IPS-18a (cell line): ENCODE measurements at regions not wholly inside any gene's neighbourhood (a gene's known extent, or its start where the extent isn't known, plus 50 kb on each side); places are given as distances from the start of the nearest gene placed in this dataset.

ENCODE experiments used
- H3K27ac ChIP-seq: one replicate; pipeline ENCODE4 v1.5.1; 2013; ENCODE audit warnings: low read length
- H3K27me3 ChIP-seq: one replicate; pipeline ENCODE4 v1.6.1; 2013; ENCODE audit warnings: mild to moderate bottlenecking, low read length; ENCODE audit not compliant: control insufficient read depth, insufficient read depth
- H3K36me3 ChIP-seq: one replicate; pipeline ENCODE4 v1.6.1; 2013; ENCODE audit warnings: low read depth, low read length; ENCODE audit not compliant: control insufficient read depth
- H3K4me1 ChIP-seq: one replicate; pipeline ENCODE4 v1.6.1; 2013; ENCODE audit warnings: low read depth, low read length; ENCODE audit not compliant: control insufficient read depth
- H3K4me3 ChIP-seq: one replicate; pipeline ENCODE4 v1.5.1; 2013; ENCODE audit warnings: low read length
- H3K9ac ChIP-seq: one replicate; pipeline ENCODE4 v1.6.1; 2013; ENCODE audit warnings: mild to moderate bottlenecking, low read length, moderate library complexity
- H3K9me3 ChIP-seq: one replicate; pipeline ENCODE4 v1.6.1; 2013; ENCODE audit warnings: low read depth, low read length; ENCODE audit not compliant: control insufficient read depth

DNA sequence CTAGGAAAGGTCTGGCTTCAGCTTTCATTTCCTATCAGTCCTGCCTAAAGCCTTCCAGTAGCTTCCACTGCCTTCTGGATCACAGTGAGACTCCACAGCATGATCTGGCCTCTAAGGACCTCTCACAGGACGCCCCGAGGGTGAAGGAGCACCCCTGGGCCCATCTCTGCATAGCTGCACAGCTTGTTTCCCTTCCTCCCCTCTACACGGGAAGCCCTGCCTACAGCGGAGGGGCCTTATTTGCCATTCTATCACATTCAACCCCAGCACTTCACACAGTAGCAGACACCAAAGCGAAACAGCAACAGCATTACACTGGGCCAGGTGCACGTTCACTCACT is 162.3 kb upstream of the GRK3 start:
- no peak overlapping the region for H3K27ac ChIP-seq

DNA sequence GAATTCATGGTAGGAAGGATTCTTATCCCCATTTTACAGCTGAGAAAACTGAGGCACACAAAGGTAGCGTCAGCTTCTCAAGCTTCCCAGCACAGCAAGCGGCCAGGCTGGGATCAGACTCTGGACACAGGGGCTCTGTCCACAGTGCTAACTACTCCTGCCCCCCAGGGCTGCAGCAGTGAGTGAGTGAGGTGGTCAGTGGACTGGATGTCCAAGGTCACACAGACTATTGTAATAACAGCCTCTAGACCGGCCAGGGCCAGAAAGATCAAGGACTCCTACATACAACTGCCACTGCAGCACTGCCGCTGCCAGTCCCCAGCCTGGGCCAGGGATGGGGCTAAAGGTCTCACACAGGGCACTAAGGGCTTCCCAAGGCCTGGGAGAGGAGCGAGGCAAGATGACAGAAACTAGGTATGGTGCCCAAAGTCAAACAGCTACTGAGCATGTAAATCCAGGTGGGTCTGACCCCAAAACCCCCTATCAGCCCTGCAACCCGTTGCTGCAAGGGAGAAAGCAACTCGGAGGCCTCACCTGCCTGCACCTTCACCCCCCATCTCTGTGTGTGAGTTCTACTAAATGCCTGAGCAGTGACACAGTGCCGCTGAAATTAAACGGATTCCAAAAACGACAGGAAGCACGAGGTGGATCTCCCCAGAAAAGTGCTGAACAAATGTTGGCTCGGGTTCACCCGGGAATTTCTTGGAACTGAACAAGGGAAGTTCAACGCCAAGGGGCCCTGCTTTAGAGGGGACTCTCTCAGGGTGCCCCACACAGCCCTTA is 161.8 kb upstream of the GRK3 start:
- H3K4me1 ChIP-seq = peaks cover 11% of the 10 kb centered on the region
- H3K27me3 ChIP-seq = peaks cover 18% of the 10 kb centered on the region
- H3K36me3 ChIP-seq = no peaks in the 10 kb centered on the region
- no peaks in the 10 kb centered on the region for H3K9me3 ChIP-seq
- no peak overlapping the region for H3K9ac ChIP-seq
- no peak overlapping the region for H3K4me3 ChIP-seq
- H3K27ac ChIP-seq = no peak overlapping the region

More for the DNA sequence above, 162.3 kb upstream of the GRK3 start:
- Histone ChIP-seq H3K27me3 (peaks cover 18% of the 10 kb centered on the region), H3K4me1 (peaks cover 11% of the 10 kb centered on the region), H3K4me3 (no peak overlapping the region), H3K9me3 (no peaks in the 10 kb centered on the region), H3K36me3 (no peaks in the 10 kb centered on the region), H3K9ac (no peak overlapping the region)

DNA sequence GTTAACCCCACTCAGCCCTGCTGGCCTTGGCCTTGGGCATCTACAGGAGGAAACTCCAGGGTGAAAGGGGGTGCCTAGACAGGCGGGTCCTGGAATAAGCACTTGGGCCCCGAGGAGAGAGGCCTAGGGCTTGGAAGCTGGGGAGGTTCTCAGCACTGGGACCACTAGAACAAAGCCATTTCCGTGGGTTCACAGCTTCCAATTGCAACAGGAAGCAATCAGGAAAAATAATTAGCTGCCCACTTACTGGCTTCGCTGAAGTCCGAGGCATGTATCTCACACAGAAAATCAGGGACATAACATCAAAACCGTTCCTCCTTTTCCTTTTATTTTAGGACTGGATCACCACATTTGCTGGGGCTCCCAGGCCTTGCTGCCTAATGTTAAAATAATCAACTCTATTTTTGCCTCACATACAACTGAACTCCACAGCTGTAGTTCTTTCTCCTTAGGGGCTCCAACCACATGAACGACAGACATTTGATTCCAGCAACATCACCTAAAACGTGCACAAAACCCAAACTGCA is 161.1 kb upstream of the GRK3 start:
- Histone ChIP-seq H3K4me1 (peaks cover 11% of the 10 kb centered on the region), H3K27me3 (peaks cover 18% of the 10 kb centered on the region), H3K4me3 (peak overlapping the region; percentile 64), H3K36me3 (no peaks in the 10 kb centered on the region), H3K27ac (no peak overlapping the region), H3K9me3 (no peaks in the 10 kb centered on the region), H3K9ac (no peak overlapping the region)

DNA sequence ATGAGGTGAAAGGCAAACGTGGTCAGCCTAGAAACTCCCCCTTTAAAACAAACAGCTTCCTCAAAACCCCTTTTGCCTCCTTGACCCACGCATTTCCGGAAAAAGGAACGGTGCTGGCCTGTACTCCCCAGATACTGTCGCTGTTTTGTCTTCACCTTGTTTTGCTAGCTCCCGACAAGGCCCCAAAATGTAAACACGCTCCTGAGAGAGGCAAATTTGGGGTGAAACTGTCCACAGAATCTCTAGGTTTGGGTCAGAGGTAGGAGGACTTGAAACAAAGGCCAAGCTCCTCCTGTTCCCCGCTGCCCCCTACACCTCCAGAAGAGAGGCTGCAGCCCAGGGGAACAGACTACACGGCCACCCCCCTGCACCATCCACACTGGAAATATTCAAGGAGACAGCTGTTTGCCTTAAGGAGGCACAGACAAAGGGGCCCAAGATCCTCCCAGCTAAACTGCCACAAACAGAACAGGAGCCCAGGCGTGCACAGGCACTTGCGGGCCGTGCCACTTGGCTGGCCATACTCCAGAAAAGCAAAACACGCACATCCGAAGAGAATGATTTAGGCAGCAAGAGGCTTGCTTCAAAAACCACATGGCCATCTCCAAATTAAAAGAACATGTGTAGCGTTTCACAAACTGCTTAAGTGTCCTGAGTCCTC is 160.5 kb upstream of the GRK3 start:
- no peaks in the 10 kb centered on the region for H3K9me3 ChIP-seq
- H3K27ac ChIP-seq = no peak overlapping the region
- peaks cover 18% of the 10 kb centered on the region for H3K27me3 ChIP-seq
- H3K36me3 ChIP-seq = no peaks in the 10 kb centered on the region
- H3K4me1 ChIP-seq = peaks cover 11% of the 10 kb centered on the region
- peak overlapping the region; percentile 23 for H3K9ac ChIP-seq
- H3K4me3 ChIP-seq = peak overlapping the region; percentile 64

DNA sequence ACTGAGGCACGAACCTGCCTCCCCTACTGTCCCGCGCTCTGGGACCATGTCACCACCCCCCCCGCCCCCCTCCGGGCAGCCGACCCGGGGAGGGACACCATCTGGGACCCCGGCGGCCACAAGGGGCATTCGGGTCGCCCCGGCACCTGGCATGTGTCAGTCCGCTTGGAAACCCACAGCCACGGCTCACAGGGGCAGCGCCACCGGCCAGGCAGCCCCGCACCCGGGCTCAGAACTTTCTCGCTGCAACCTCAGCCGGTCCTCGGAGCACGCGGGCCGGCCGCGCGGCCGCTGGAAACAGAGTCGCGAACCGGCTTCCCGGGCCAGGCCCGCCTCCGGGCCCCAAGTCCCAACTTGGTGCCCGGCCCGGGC is 159.9 kb upstream of the GRK3 start:
- H3K9ac ChIP-seq = peak overlapping the region; percentile 23
- no peaks in the 10 kb centered on the region for H3K9me3 ChIP-seq
- no peaks in the 10 kb centered on the region for H3K36me3 ChIP-seq
- peak overlapping the region; percentile 64 for H3K4me3 ChIP-seq
- H3K27ac ChIP-seq = no peak overlapping the region
- peaks cover 18% of the 10 kb centered on the region for H3K27me3 ChIP-seq
- peaks cover 11% of the 10 kb centered on the region for H3K4me1 ChIP-seq

DNA sequence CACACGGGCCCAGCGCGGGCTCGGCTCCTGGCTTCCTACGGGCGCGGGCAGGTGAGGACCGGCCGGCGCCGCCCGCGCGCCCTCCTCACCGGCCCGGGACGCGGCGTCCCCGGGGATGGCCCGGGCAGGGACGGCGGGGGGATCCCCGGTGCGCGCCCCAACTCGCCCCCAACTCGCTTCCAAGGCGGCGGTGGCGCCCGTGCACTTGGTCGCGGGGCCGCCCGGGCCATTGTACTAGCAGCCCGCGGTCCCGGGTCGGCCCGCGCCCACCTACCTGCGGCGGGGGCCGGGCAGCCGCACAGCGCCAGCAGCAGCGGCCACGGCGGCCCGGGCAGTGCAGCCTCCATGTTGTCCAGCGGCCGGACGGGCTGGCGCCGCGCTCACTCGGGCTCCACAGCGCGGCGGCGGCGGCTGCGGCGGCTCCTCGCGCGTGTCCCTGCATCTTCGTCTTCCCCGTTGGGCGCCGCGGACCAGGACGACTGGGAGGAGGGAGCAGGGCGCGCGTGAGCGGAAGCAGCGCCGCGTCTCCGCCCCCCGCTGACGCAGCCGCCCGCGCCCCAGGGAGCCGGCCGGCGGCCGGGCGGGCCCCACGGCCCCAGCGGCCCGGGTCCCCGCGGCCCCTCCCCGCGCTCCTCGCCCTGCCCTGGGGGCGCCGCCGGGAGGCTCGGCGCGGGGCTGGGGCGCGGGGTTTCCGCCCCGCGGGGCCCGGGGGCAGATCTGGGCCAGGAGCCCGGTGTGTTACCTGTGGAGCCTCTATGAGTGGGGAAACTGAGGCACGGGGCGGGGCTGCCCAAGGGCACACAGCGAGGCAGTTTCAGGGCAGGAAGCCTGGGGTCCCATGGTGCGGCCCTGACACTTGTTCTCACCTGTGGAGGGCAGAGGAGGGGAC is 159.3 kb upstream of the GRK3 start:
- H3K9me3 ChIP-seq = no peaks in the 10 kb centered on the region
- no peaks in the 10 kb centered on the region for H3K36me3 ChIP-seq
- no peak overlapping the region for H3K27ac ChIP-seq
- H3K27me3 ChIP-seq = peaks cover 18% of the 10 kb centered on the region
- H3K9ac ChIP-seq = peak overlapping the region; percentile 23
- peaks cover 11% of the 10 kb centered on the region for H3K4me1 ChIP-seq
- H3K4me3 ChIP-seq = peak overlapping the region; percentile 64

DNA sequence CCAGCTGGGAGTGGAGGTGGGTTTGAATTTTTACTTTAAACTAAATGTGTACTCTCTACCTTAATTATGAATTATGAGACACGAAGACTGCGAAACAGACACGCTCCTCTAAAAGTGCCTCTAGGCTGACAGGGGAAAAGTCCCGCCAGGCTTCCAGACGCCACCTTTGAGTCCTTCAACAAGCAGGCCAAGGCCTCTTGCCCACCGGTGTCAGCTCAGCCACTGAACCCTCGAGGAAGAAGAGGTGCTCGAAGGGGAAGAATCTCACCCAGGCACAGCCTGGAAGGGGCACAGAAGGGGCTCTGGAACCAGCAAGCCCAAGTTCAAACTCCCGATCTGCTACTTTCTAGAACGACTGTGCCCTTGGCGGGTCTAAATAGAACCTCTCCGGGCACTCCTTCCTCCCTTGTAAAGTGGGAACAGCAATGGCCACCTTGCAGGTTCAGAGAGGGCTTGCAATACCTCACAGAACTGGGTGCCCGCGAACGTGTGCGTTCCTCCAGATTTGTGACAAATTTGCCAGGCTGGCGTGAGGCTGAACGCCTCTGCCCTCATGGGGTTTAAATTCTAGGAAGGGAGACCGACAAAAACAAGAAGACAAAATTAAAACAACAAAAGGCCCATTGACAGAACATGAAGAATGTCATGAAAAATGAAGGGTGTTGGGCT is 158.5 kb upstream of the GRK3 start:
- H3K27ac ChIP-seq = no peak overlapping the region
- peaks cover 18% of the 10 kb centered on the region for H3K27me3 ChIP-seq
- no peaks in the 10 kb centered on the region for H3K36me3 ChIP-seq
- peak overlapping the region; percentile 25 for H3K4me3 ChIP-seq
- H3K9me3 ChIP-seq = no peaks in the 10 kb centered on the region
- H3K4me1 ChIP-seq = peaks cover 11% of the 10 kb centered on the region
- H3K9ac ChIP-seq = no peak overlapping the region

DNA sequence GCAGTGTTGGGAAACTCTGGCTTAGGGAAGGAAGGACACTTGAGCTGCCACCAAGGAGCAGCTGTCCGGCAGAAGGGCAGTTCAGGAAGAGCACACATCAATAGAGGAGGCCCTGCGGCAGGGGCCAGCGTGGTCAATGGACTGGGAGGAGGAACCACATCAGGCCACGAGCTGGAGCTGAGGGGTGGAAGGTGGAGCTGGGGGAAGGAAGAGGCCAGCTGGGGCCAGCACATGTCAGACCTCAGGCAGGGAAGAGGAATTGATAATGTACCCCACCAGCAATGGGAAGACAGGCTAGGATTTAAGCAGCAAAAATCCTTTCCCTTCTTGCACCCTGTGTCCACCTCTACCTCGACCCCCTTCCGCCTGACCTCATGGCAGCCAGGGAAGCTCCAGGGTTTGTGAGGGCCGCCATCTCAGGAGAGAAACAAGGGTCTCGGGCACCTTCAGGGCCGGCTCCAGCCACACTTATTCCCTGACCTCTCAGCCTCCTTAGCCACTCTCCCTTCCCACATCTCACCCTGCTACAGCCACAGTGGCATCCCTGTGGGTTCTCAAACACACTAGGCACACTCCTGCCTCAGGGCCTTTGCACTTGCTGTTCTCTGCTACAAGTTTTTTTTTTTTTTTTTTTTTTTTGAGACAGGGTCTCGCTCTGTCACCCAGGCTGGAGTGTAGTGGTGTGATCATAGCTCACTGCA is 157.8 kb upstream of the GRK3 start:
- H3K4me3 ChIP-seq = no peak overlapping the region
- no peaks in the 10 kb centered on the region for H3K9me3 ChIP-seq
- H3K27me3 ChIP-seq = peaks cover 18% of the 10 kb centered on the region
- H3K36me3 ChIP-seq = no peaks in the 10 kb centered on the region
- peaks cover 11% of the 10 kb centered on the region for H3K4me1 ChIP-seq
- H3K9ac ChIP-seq = no peak overlapping the region
- H3K27ac ChIP-seq = no peak overlapping the region

DNA sequence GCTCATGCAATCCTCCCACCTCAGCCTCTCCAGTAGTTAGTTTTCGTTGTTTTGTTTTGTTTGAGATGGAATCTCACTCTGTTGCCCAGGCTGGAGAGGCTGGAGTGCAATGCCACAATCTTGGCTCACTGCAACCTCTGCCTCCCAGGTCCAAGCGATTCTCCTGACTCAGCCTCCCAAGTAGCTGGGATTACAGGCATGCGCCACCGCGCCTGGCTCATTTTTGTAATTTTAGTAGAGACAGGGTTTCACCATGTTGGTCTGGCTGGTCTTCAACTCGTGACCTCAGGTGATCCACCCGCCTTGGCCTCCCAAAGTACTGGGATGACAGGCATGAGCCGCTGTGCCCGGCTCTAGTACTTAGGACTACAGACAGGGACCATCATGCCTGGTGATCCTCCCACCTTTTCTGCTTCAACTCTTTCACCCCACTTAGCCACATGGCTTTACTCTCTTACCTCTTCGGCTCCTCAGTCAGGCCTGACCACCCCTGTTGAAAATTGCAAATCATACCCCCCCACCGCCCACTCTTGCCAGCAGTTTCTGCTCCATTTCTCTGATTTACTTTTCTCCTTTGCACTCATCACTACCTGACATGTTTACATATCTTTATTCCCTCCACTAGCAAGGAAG is 157.1 kb upstream of the GRK3 start:
- no peak overlapping the region for H3K4me3 ChIP-seq
- peaks cover 11% of the 10 kb centered on the region for H3K4me1 ChIP-seq
- no peaks in the 10 kb centered on the region for H3K9me3 ChIP-seq
- H3K27me3 ChIP-seq = peaks cover 18% of the 10 kb centered on the region
- H3K36me3 ChIP-seq = no peaks in the 10 kb centered on the region
- no peak overlapping the region for H3K27ac ChIP-seq
- H3K9ac ChIP-seq = no peak overlapping the region

DNA sequence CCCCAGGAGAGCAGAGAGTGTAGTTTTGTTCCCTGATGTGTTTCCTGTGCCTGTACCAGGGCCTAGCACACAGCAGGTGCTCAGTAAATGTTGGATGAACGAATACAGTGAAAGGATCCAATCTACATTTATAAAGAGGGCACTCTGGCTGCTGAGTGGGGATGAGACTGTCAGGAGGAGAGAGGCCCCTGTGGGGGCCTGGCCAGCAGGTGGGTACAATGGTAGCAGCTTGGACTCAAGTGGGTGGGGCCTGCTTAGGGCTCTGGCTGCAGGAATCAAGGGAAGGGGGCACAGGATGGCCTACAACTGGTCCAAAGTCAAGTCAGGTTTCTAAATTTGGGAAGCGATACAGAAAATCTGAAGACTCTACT is 156.6 kb upstream of the GRK3 start:
- no peaks in the 10 kb centered on the region for H3K36me3 ChIP-seq
- no peak overlapping the region for H3K9ac ChIP-seq
- peaks cover 18% of the 10 kb centered on the region for H3K27me3 ChIP-seq
- no peak overlapping the region for H3K27ac ChIP-seq
- no peak overlapping the region for H3K4me3 ChIP-seq
- no peaks in the 10 kb centered on the region for H3K9me3 ChIP-seq
- H3K4me1 ChIP-seq = peaks cover 11% of the 10 kb centered on the region
